ENCODE measurements at regions not wholly inside any gene's neighbourhood (a gene's known extent, or its start where the extent isn't known, plus 50 kb on each side); places are given as distances from the start of the nearest gene placed in this dataset.

DNA sequence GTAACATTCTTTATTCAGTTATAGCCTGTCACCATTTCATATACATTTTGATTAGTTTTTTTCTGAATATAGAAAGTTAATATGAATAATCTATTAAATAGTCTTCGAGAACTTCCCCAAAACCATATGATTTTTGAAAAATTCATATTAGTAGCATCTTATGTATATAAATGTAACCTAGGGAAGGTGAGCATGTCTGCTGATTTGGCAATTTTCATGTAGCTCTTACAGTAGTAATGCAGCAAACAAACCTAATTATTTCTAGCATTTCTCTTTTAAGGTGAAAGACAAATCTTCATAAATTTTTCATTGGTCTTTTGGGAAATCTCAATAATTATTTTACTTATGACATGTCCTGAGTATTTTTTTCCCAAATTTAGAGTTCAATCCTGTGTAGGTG is 939.0 kb downstream of the TBC1D32 start:
- TF ChIP-seq, protein P1, sequence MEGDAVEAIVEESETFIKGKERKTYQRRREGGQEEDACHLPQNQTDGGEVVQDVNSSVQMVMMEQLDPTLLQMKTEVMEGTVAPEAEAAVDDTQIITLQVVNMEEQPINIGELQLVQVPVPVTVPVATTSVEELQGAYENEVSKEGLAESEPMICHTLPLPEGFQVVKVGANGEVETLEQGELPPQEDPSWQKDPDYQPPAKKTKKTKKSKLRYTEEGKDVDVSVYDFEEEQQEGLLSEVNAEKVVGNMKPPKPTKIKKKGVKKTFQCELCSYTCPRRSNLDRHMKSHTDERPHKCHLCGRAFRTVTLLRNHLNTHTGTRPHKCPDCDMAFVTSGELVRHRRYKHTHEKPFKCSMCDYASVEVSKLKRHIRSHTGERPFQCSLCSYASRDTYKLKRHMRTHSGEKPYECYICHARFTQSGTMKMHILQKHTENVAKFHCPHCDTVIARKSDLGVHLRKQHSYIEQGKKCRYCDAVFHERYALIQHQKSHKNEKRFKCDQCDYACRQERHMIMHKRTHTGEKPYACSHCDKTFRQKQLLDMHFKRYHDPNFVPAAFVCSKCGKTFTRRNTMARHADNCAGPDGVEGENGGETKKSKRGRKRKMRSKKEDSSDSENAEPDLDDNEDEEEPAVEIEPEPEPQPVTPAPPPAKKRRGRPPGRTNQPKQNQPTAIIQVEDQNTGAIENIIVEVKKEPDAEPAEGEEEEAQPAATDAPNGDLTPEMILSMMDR (IDR thresholded peaks at IDR 0.05; ENCODE audit: low read depth, low read length, missing control alignments): no peak
- Histone ChIP-seq H3K36me3 (replicated peaks) (no peaks in the 10 kb centered on the region), H3K4me3 (ENCODE audit: low read depth, low read length) (no peak overlapping the region), H3K27me3 (replicated peaks) (no peaks in the 10 kb centered on the region), H3K27ac (no peak overlapping the region)
- in situ Hi-C loops (cut with HindIII; ENCODE audit: low pct_ligation_motif_present, low sequenced_read_pairs): no loop called here
- DNase-seq: no peak

DNA sequence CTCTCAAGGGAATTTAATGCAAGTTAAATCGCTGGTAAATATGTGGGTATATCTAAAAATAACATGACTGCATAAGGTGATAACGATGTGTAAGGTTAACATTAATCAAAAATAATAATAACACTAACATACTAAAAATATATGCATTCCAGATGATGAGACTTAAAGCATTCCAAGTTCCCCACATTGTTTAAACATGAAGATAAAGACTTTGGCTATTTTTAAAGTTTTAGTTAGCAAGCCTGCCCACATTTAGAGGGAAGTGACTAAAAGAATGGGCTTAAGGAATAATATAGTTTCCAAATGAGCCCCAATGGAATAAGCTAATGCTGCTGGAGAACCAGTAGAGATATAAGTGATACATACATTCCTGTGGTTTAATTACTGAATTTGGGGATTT is 941.3 kb downstream of the TBC1D32 start:
- Histone ChIP-seq H3K4me3 (ENCODE audit: low read depth, low read length) (no peak overlapping the region), H3K27ac (no peak overlapping the region), H3K36me3 (replicated peaks) (no peaks in the 10 kb centered on the region), H3K27me3 (replicated peaks) (no peaks in the 10 kb centered on the region)
- in situ Hi-C loops (cut with HindIII; ENCODE audit: low pct_ligation_motif_present, low sequenced_read_pairs): no loop called here
- no peak for DNase-seq
- TF ChIP-seq, protein P1 (IDR thresholded peaks at IDR 0.05; ENCODE audit: low read depth, low read length, missing control alignments): no peak

DNA sequence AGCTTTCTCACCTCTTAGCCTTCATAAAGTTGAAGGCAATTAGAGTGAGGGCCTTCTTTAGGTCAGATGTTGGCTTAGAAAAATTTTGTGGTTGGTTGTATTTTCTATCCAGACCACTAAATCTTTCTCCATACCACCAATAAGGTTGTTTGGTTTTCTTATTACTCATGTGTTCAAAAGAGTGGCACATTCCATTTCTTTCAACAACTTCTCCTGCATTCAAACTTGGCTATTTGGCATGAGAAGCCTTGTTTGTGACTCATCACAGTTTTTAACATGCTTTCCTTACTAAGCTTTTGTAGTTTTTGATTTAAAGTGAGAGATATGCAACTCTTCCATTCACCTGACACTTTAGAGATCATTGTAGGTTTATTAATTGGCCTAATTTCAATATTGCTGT is 949.6 kb downstream of the TBC1D32 start:
- H3K4me3 ChIP-seq (ENCODE audit: low read depth, low read length): no peak overlapping the region
- no peak overlapping the region for H3K27ac ChIP-seq
- in situ Hi-C loops (cut with HindIII; ENCODE audit: low pct_ligation_motif_present, low sequenced_read_pairs): no loop called here
- no peak for DNase-seq
- TF ChIP-seq, protein P1 (IDR thresholded peaks at IDR 0.05; ENCODE audit: low read depth, low read length, missing control alignments): no peak
- no peaks in the 10 kb centered on the region for H3K27me3 ChIP-seq (replicated peaks)
- no peaks in the 10 kb centered on the region for H3K36me3 ChIP-seq (replicated peaks)

DNA sequence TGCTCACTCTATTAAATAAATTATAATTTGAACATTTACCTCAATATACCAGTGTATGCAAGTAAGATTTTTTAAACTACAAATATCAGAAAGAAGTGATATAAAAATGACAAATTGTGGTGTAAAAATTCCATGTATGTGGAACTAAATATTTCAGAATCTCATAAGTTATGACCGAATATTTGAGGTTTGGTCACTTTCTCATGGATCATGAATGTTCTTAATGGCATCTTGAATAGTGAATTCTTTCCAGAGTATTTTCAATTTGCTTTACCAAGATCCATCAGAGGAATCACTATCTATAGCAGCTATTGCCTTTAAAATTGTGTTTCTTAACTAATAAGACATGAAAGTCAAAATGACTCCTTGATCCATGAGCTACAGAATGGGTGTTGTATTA is 950.6 kb downstream of the TBC1D32 start:
- TF ChIP-seq, protein P1 (IDR thresholded peaks at IDR 0.05; ENCODE audit: low read depth, low read length, missing control alignments): no peak
- no peak overlapping the region for H3K27ac ChIP-seq
- no peak overlapping the region for H3K4me3 ChIP-seq (ENCODE audit: low read depth, low read length)
- in situ Hi-C loops (cut with HindIII; ENCODE audit: low pct_ligation_motif_present, low sequenced_read_pairs): no loop called here
- H3K36me3 ChIP-seq (replicated peaks): no peaks in the 10 kb centered on the region
- H3K27me3 ChIP-seq (replicated peaks): no peaks in the 10 kb centered on the region
- DNase-seq: no peak

DNA sequence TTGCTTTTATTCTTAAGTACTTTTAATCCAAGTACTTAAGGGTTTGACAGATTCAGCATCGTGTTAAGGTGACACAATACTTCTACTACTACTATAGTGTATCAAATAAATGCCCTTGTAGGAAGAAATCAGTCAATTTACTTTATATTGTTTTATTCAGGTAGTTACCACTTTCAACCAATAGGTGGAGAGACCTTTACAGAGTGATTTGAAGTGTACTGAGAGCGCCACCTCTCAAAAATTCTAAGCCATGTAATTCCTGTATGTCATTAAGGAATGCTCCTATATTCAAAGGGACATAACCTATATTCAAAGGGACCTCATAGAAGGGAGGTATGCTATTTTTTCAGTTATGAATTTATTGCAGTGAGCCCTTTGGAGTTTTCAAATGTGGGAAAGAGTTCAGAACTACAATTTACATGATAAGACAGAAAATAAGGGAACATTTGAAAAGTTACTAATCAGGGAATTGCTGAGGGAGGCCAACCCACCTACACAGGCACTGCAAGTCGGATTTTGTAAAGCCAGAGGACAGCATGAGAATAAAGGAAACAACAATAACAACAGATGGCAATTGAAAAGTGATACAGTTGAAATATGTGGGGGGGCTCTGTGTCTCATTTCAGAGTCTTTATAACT is 955.6 kb downstream of the TBC1D32 start:
- in situ Hi-C loops (cut with HindIII; ENCODE audit: low pct_ligation_motif_present, low sequenced_read_pairs): no loop called here
- no peaks in the 10 kb centered on the region for H3K36me3 ChIP-seq (replicated peaks)
- no peak overlapping the region for H3K4me3 ChIP-seq (ENCODE audit: low read depth, low read length)
- no peaks in the 10 kb centered on the region for H3K27me3 ChIP-seq (replicated peaks)
- H3K27ac ChIP-seq: no peak overlapping the region
- TF ChIP-seq, protein P1 (IDR thresholded peaks at IDR 0.05; ENCODE audit: low read depth, low read length, missing control alignments): peak; percentile 31
- no peak for DNase-seq

DNA sequence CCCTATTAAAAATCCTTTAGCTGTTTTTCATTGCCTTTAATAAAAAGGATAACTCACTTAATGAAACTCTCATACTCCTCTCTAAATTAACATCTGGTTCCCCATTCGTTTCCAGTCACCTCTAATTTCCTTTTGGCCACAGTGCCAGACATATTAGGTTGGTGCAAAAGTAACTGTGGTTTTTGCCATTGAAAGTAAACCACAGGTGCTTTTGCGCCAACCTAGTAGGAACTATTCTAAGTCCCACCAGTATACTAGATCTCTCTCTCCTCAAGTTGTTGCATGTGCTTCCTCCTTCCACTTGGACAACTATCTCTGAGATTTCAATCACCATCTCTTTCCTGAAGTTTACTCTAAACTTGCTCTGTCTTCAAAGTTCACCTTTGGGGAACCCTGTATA is 961.1 kb downstream of the TBC1D32 start:
- in situ Hi-C loops (cut with HindIII; ENCODE audit: low pct_ligation_motif_present, low sequenced_read_pairs): no loop called here
- no peaks in the 10 kb centered on the region for H3K27me3 ChIP-seq (replicated peaks)
- no peak overlapping the region for H3K27ac ChIP-seq

More for the DNA sequence above, 961.1 kb downstream of the TBC1D32 start:
- TF ChIP-seq, protein P1 (IDR thresholded peaks at IDR 0.05; ENCODE audit: low read depth, low read length, missing control alignments): no peak
- Histone ChIP-seq H3K4me3 (ENCODE audit: low read depth, low read length) (no peak overlapping the region), H3K36me3 (replicated peaks) (no peaks in the 10 kb centered on the region)
- DNase-seq: no peak

All from brain microvascular endothelial cell (primary cell).